COLO829 (cell line): ENCODE measurements at regions not wholly inside any gene's neighbourhood (a gene's known extent, or its start where the extent isn't known, plus 50 kb on each side); places are given as distances from the start of the nearest gene placed in this dataset.
"Not testable (repeated sequence)": the region's sequence is repeated elsewhere in the genome, so short reads cannot be mapped to it uniquely, and the experiment has no call there.

ENCODE experiments used
- DNase-seq: peaks from one replicate; pipeline ENCODE4 v3.0.0; 2012; ENCODE audit warnings: low spot score

GRCh38 chr14:71432334-71433110 lies 499.7 kb upstream of the RGS6 start:
- DNase-seq, result no peak

GRCh38 chr14:71433303-71433702 lies 498.9 kb upstream of the RGS6 start:
- DNase-seq, result no peak

DNA sequence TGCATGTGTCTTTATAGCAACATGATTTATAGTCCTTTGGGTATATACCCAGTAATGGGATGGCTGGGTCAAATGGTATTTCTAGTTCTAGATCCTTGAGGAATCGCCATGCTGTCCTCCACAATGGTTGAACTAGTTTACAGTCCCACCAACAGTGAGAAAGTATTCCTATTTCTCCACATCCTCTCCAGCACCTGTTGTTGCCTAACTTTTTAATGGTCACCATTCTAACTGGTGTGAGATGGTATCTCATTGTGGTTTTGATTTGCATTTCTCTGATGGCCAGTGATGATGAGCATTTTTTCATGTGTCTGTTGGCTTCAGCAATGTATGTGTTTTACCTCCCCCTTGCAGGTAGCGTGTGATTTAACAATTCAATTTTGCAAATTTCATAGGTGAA lies 496.6 kb upstream of the RGS6 start:
- DNase-seq, result not testable (repeated sequence)

GRCh38 chr14:71437870-71438269 lies 494.4 kb upstream of the RGS6 start:
- DNase-seq, result no peak

DNA sequence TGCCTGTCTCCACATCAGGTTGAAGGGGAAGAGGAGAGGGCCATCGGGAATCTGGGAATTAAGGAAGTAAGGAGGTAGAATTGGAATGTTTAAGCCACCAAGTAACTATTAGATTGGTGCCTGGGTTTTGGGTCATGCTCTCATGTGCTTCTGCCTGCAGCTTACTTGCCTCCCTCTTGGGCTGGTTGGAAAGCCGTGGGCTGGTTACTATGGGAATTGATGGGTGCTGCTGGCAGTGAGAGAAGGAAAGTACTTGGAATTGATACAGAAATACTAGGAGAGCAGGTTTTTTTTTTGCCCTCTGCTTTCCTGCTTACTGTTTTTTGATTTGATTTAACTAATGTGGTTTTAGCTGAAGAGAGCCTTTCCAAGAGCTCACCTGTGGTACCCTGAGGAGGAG lies 493.5 kb upstream of the RGS6 start:
- no peak for DNase-seq

- DNase-seq, result no peak
Measured at GRCh38 chr14:71441126-71441525, 491.1 kb upstream of the RGS6 start.

DNA sequence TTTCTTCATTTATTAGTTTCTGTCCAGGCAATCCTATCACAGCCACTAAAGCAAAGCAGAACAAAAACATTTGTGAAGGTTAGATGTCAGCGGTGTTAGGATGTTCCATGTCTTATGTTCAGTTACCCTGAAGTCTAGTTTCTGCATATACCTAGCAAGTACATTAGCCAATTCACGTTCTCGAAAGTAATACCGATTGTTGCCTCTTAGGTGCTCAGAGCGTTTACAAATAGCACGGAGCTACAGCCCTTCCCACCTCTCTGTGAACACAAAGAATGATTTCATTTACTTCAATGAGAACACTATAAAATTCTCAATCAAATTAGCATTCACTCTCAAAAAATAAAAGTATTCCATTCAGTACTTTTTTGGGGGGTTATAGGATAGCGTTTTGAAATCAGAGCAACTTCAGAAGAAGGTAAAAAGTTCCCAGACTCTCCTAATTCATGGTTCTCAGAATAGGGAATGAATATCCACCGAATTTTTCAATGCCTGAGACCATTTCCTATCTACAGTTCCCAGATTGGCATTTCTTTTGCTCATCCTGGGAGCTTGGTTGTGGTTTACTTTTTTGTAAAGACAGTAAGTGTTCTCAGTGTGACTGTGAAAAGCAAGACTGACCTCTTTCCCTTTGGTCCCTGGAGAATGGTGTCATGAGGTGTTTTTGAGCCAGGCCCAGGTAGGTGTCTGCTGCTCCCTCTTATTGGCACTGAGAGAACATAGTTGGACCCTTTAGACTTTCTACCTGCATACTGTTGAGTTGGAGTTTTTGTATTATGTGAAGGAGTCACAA lies 488.0 kb upstream of the RGS6 start:
- no peak for DNase-seq

DNA sequence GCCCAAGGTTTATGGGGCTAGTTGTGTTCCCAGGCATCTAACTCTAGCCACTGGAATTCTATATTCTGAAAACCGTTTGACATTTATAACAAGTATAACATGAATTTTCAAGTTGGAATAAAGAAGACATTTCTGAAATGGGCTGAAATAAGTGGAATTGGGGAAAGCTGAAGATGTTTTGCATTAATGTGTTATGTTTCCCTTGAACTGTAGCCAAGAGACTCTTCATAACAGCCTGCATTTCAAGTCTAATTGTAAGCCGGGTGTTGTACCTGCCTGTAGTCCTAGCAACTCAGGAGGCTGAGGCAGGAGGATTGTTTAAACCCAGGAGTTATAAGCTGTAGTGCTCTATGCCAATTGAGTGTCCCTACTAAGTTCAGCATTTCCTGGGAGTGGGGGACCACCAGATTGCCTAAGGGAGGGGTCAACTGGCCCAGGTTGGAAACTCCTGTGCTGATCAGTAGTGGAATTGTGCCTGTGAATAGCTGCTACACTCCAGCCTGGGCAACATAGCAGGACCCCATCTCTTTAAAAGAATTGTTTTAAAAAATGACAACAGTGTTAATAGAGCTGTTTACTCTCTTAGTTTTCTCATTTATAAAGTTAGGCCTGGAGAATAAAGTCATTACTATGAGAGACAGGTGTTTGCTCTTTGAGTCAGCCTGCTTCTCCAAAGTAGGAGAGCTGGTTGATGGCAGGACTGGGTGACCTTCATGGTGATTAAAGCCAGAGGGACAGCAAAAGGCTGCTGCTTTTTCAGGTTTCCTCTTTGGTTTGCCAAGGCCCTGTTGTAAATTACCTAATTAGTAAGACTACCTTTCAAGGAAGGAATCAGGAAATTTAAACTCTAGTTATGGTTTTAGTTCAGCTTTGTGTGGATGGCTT lies 483.6 kb upstream of the RGS6 start:
- DNase-seq, result no peak

DNA sequence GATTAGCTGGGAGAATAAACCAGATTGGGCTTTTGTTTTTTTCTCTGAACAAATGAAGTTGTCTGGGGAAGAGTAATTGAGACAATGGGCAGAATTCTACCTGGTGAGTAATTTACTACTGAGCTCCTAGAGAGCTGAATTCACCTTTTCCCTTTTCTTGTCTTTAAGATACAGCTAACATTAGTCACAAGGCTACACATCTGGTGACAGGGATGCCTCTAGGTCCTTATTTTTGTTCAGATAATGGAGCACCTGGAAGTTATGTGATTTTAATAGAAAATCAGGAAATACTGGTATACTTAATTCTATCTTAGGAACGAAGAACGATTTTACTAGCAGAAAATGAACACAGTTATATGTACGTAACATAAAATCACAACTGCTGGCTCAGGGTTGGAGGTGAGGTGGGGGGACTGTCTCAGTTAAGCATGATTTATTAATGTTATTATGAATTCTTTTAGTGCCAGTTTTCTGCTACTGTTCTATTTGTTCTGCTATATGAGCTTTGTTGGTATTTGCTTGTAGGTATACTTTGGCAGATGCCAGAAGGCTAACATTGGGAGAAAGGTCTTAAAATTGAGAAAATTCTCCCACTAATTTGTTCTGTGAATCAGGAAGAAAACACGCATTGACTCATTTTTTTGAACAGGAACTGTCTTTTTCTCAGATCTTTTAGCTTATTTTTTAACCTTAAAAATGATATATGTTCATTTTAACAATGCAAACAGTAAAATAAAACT lies 482.7 kb upstream of the RGS6 start:
- no peak for DNase-seq

DNA sequence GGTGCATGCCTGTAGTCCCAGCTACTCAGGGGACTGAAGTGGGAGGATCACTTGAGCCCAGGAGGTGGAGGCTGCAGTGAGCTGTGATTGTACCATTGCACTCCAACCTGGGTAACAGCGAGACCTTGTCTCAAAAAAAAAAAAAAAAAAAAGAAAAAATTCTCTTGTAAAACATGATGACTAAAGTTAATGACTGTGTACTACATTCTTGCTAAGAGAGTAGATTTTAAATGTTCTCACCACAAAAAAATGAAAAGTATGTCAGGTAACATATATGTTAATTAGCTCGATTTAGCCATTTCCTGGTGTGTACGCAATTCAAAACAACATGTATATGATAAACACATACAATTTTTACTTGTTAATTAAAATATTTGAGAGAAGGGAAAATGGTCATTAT lies 480.7 kb upstream of the RGS6 start:
- DNase-seq, result no peak

DNA sequence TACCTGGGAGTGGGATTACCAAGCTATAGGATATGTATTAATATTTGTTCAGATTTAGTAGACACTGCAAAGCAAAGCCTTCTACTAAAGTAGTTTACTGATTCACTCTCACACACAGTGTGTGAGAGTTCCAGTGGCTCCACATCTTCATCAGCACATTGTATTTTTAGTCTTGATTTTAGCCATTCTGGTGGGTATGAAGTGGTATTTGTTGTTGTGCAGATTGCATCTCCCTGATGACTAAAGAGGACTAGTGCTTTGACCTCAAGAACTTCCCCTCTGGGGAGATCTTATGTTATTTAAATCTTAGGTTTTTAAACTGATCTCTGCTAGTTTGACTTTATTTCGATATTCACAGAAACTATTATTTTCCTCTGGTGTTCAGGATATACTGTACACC lies 479.7 kb upstream of the RGS6 start:
- no peak for DNase-seq

DNA sequence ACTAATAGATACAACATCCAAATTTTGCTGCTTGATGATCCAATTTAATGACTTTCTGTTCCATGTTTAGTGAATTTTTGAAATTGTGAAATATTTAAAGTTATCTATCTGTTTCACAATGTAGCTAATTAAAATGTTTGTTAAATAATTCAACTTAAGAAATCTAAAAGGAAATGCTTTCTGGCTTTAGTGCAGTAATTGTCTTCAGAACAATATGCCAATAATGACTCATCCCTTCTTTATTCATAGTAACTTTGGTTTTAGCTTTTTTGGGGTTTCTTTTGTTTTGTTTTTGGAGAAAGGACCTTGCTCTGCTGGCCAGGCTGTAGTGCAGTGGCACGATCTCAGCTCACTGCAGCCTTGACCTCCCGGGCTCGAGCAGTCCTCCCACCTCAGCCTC lies 479.2 kb upstream of the RGS6 start:
- no peak for DNase-seq

DNA sequence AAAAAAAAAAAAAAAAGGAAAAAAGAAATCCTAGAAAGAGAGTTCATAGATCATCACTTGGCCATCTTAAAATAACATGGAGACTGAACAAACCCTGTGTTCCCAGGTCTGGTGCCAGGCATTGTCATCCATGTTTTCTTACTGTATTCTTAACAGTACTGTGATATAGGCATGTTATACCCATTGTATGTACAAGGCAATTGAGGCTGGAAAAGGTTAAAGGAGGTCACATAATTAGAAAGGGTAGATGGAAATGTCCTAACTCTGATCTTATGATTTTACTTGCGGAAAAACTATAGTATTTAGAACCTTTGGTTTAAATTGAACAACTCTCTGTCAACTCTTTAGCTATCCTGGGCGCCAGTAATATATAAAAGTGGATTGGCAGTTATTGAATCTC lies 478.2 kb upstream of the RGS6 start:
- no peak for DNase-seq

- DNase-seq, result no peak
Measured at GRCh38 chr14:71454513-71455332, 477.5 kb upstream of the RGS6 start.

GRCh38 chr14:71460091-71460490 lies 472.1 kb upstream of the RGS6 start:
- no peak for DNase-seq

DNA sequence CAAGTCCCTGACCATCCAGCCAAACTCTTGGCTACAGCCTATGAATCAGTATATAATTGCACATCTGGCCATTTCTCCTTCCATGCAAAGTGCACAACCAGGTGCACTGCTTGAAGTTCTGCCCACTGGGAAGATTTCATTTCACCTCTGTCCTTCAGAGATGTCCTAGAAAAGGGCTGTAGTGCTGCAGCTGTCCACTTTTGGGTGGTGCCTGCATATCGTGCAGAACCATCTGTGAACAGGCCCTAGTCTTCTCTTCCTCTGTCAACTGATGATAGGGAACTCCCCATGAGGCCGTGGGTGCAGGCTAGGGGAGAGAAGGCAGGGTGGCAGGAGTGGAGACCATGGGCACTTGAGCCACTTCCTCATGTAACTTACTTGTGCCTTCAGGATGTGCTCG lies 470.6 kb upstream of the RGS6 start:
- DNase-seq, result not testable (repeated sequence)

- DNase-seq, result no peak
Measured at GRCh38 chr14:71463807-71464206, 468.4 kb upstream of the RGS6 start.

- DNase-seq, result no peak
Measured at GRCh38 chr14:71464840-71465239, 467.4 kb upstream of the RGS6 start.

GRCh38 chr14:71465316-71465715 lies 466.9 kb upstream of the RGS6 start:
- no peak for DNase-seq

DNA sequence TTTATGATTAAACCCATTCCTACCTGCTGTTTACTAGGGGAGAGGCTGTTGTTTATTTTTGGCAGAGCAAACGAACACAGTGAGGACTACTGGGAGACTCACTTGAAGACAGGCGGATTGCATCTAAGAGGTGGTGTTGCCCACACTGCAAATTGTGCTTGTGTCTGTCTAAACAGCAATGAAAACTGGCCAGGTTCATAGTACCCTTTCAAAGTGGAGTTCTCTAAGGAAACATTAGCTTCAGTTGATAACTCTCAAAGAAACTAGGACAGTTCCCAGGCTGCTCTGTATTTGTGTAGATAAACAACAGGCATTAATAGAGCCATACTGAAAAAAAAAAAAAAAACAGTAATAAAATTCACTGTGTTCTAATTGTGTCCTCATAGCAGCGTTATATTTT lies 466.0 kb upstream of the RGS6 start:
- DNase-seq, result no peak

GRCh38 chr14:71466946-71467345 lies 465.3 kb upstream of the RGS6 start:
- no peak for DNase-seq
